A549 (cell line): ENCODE measurements at regions not wholly inside any gene's neighbourhood (a gene's known extent, or its start where the extent isn't known, plus 50 kb on each side); places are given as distances from the start of the nearest gene placed in this dataset.

ENCODE experiments used
- ATAC-seq, 2 experiments: fragments of 200-7000 bp in 1 of 2; fragments of >200 bp in 1 of 2; cut with Nextera tagmentation in 1 of 2; cut with Tn5 transposase in 1 of 2; 3 replicates each; pipeline versions ENCODE4 v1.8.0 to v1.9.1; 2018 to 2020; ENCODE audit warnings: mild to moderate bottlenecking in 1 of 2, moderate library complexity in 1 of 2
- CTCF ChIA-PET: fragments of 300-600 bp; sonication (Branson Sonifier 250); formaldehyde crosslinking; extraction: SDS; loops from one replicate; lab custom pipeline; 2021; ENCODE audit warnings: antibody characterized with exemption, inconsistent platforms; lab: Yijun Ruan, JAX
- POLR2A ChIA-PET: fragments of 350-600 bp; formaldehyde crosslinking; extraction: SDS; loops from one replicate; lab custom pipeline; 2021; ENCODE audit warnings: antibody characterized with exemption, inconsistent platforms; lab: Yijun Ruan, JAX
- DNase-seq, 2 experiments: peaks; one replicate each; pipeline versions ENCODE4 v3.0.0 to v3.0.0-alpha.2; 2011 to 2016; ENCODE audit warnings: low read depth in 1 of 2, low spot score in 1 of 2
- FAIRE-seq: peaks from 2 replicates; lab custom pipeline; 2011; peaks lifted over from hg19 to GRCh38; lab: Jason Lieb, UNC
- H3K27ac ChIP-seq, 2 experiments: fragments of >200 bp; sonication (Bioruptor Twin); formaldehyde crosslinking; 3 replicates each; pipeline ENCODE4 v1.5.1; 2016 to 2017
- H3K4me1 ChIP-seq: fragments of >200 bp; sonication (Bioruptor Twin); formaldehyde crosslinking; 3 replicates; pipeline ENCODE4 v1.6.1; 2016
- H3K4me2 ChIP-seq: fragments of >200 bp; sonication (Bioruptor Twin); formaldehyde crosslinking; 3 replicates; pipeline ENCODE4 v1.6.1; 2016
- H3K4me3 ChIP-seq: fragments of >200 bp; sonication (Bioruptor Twin); formaldehyde crosslinking; 3 replicates; pipeline ENCODE4 v1.5.1; 2016
- H3K9me3 ChIP-seq: fragments of >200 bp; sonication (Bioruptor Twin); formaldehyde crosslinking; 3 replicates; pipeline ENCODE4 v1.6.1; 2016
- BHLHE40 ChIP-seq: IDR thresholded peaks from 2 replicates; pipeline ENCODE4 v1.6.1; 2012; ENCODE audit warnings: low read depth, low read length, inconsistent platforms
- EHMT2 ChIP-seq: fragments of 200-600 bp; sonication (generic); IDR thresholded peaks from 2 replicates; pipeline ENCODE4 v1.6.1; 2016; ENCODE audit warnings: antibody characterized with exemption, low read depth, mild to moderate bottlenecking, moderate library complexity
- HDAC2 ChIP-seq: fragments of 200-600 bp; sonication (generic); IDR thresholded peaks from 2 replicates; pipeline ENCODE4 v1.6.1; 2016
- HOXB13 ChIP-seq: fragments of 250-450 bp; sonication (Bioruptor Pico); IDR thresholded peaks from 2 replicates; pipeline ENCODE4 v1.5.0; 2020; ENCODE audit warnings: low read depth, mild to moderate bottlenecking, moderate library complexity
- JUN ChIP-seq, 2 experiments: fragments of >200 bp; sonication (Bioruptor Twin); formaldehyde crosslinking; IDR thresholded peaks; 2 replicates in 1 of 2; 3 replicates in 1 of 2; pipeline ENCODE4 v1.6.1; 2016 to 2017
- KDM5A ChIP-seq: fragments of 200-600 bp; sonication (generic); IDR thresholded peaks from 2 replicates; pipeline ENCODE4 v1.6.1; 2016; ENCODE audit warnings: antibody characterized with exemption, mild to moderate bottlenecking
- MAFK ChIP-seq: fragments of 450-650 bp; IDR thresholded peaks from 2 replicates; pipeline ENCODE4 v1.6.1; 2014; ENCODE audit not compliant: partially characterized antibody
- NR3C1 ChIP-seq: fragments of >200 bp; sonication (Bioruptor Twin); formaldehyde crosslinking; IDR thresholded peaks from 3 replicates; pipeline ENCODE4 v1.6.1; 2017
- POLR2A ChIP-seq: IDR thresholded peaks from 2 replicates; pipeline ENCODE4 v1.6.1; 2012; ENCODE audit warnings: mild to moderate bottlenecking, low read length
- POLR2AphosphoS2 ChIP-seq: conservative IDR thresholded peaks from 2 replicates; pipeline ENCODE4 v1.6.1; 2012; ENCODE audit warnings: low read length, improper control_type of control experiment, inconsistent platforms
- RAD21 ChIP-seq, 2 experiments: fragments of >200 bp in 1 of 2; sonication (Bioruptor Twin) in 1 of 2; formaldehyde crosslinking in 1 of 2; IDR thresholded peaks in 1 of 2; conservative IDR thresholded peaks in 1 of 2; 2 replicates in 1 of 2; 3 replicates in 1 of 2; pipeline ENCODE4 v1.6.1; 2012 to 2018; ENCODE audit warnings: inconsistent platforms in 1 of 2
- RARB ChIP-seq: fragments of 250-450 bp; sonication (Bioruptor Pico); IDR thresholded peaks from 2 replicates; pipeline ENCODE4 v1.8.0; 2021; ENCODE audit warnings: mild to moderate bottlenecking, moderate library complexity
- RCOR1 ChIP-seq: fragments of 150-350 bp; IDR thresholded peaks from 2 replicates; pipeline ENCODE4 v1.6.1; 2014; ENCODE audit warnings: antibody characterized with exemption, low read length, low read depth
- SMC3 ChIP-seq: fragments of >200 bp; sonication (Bioruptor Twin); formaldehyde crosslinking; IDR thresholded peaks from 3 replicates; pipeline ENCODE4 v1.6.1; 2018; ENCODE audit warnings: inconsistent platforms
- WGBS: methylation state at CpG from one replicate; pipeline ENCODE4 v1.1.6; 2017; ENCODE audit errors: missing lambda C conversion rate; 5-methylcytosine and 5-hydroxymethylcytosine counted together
- TF ChIP-seq, protein P1 (sequence below): fragments of 150-350 bp; IDR thresholded peaks from 2 replicates; pipeline ENCODE4 v1.6.1; 2014; ENCODE audit warnings: low read depth, mild to moderate bottlenecking, low read length
- TF ChIP-seq, protein P2 (sequence below): fragments of 250-450 bp; sonication (Bioruptor Pico); IDR thresholded peaks from 2 replicates; pipeline ENCODE4 v1.5.0; 2020; ENCODE audit warnings: low read depth, mild to moderate bottlenecking, moderate library complexity
- TF ChIP-seq, protein P3 (sequence below): IDR thresholded peaks from 2 replicates; pipeline ENCODE4 v1.6.1; 2012
- TF ChIP-seq, protein P4 (sequence below): fragments of >200 bp; sonication (Bioruptor Twin); formaldehyde crosslinking; IDR thresholded peaks from 3 replicates; pipeline ENCODE4 v1.5.1; 2016
- TF ChIP-seq, protein P5 (sequence below): IDR thresholded peaks from 2 replicates; pipeline ENCODE4 v1.6.1; 2012; ENCODE audit warnings: low read depth, borderline replicate concordance
- TF ChIP-seq, protein P6 (sequence below): fragments of 450-650 bp; IDR thresholded peaks from 2 replicates; pipeline ENCODE4 v1.6.1; 2014; ENCODE audit warnings: antibody characterized with exemption

DNA sequence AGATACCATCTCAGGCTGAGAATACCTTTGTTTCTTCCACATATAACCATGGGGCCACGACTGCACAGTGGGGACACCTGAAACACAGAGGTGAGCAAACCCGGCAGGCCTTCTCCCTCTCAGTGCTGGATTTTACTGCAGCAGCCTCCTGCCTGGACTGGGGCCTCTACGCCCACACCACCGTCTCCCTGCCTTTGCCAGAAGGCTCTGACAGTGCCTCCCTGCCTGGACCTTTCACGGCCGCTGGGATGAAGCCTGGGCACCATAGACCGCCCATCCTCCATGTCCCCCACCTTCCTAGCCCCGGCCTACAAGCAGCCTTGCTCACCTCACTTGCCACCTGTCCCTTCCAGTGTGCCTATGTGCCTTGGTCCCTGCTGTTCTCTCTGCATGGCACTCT lies 214.3 kb downstream of the NFKBIZ start (continued):
- TF ChIP-seq, protein P1, sequence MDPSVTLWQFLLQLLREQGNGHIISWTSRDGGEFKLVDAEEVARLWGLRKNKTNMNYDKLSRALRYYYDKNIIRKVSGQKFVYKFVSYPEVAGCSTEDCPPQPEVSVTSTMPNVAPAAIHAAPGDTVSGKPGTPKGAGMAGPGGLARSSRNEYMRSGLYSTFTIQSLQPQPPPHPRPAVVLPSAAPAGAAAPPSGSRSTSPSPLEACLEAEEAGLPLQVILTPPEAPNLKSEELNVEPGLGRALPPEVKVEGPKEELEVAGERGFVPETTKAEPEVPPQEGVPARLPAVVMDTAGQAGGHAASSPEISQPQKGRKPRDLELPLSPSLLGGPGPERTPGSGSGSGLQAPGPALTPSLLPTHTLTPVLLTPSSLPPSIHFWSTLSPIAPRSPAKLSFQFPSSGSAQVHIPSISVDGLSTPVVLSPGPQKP = no peak
- no peak for TF ChIP-seq RCOR1
- TF ChIP-seq MAFK = no peak
- TF ChIP-seq HDAC2 = no peak
- TF ChIP-seq, protein P2, sequence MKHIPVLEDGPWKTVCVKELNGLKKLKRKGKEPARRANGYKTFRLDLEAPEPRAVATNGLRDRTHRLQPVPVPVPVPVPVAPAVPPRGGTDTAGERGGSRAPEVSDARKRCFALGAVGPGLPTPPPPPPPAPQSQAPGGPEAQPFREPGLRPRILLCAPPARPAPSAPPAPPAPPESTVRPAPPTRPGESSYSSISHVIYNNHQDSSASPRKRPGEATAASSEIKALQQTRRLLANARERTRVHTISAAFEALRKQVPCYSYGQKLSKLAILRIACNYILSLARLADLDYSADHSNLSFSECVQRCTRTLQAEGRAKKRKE (CRISPR knock-in tag) = no peak
- TF ChIP-seq RAD21 (conservative IDR thresholded peaks at IDR 0.05 in 1 of 2, IDR thresholded peaks at IDR 0.05 in 1 of 2) = no peak
- no peak for TF ChIP-seq RARB (CRISPR knock-in tag)
- no peak for TF ChIP-seq SMC3
- TF ChIP-seq, all 56 proteins: peak for 0

DNA sequence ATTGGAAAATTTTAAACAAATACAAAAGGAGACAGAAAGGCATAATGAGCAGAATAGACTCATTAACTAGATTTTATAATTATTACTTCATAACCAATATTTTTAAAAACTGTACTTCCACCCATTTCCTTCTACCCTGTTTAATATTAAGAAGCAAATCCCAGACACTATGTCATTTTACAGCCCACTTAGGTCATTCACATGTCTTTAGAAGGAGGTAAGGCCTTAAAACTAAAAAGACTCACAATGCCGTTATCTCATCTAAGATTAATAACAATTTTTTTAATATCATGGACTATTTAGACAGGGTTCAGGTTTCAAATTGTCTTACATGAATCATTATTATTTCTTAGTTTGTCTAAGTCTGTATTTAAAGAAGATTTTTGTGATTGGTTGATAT lies 217.2 kb downstream of the NFKBIZ start:
- DNase-seq = no peak
- no peak for FAIRE-seq
- TF ChIP-seq, protein P3, sequence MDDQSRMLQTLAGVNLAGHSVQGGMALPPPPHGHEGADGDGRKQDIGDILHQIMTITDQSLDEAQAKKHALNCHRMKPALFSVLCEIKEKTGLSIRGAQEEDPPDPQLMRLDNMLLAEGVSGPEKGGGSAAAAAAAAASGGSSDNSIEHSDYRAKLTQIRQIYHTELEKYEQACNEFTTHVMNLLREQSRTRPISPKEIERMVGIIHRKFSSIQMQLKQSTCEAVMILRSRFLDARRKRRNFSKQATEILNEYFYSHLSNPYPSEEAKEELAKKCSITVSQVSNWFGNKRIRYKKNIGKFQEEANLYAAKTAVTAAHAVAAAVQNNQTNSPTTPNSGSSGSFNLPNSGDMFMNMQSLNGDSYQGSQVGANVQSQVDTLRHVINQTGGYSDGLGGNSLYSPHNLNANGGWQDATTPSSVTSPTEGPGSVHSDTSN = no peak
- TF ChIP-seq RCOR1 (no peak), KDM5A (no peak), NR3C1 (no peak), BHLHE40 (no peak), POLR2A (no peak), JUN (IDR thresholded peaks at IDR 0.05) (no peak), POLR2AphosphoS2 (no peak), HOXB13 (CRISPR knock-in tag) (no peak), EHMT2 (no peak)
- TF ChIP-seq, protein P4, sequence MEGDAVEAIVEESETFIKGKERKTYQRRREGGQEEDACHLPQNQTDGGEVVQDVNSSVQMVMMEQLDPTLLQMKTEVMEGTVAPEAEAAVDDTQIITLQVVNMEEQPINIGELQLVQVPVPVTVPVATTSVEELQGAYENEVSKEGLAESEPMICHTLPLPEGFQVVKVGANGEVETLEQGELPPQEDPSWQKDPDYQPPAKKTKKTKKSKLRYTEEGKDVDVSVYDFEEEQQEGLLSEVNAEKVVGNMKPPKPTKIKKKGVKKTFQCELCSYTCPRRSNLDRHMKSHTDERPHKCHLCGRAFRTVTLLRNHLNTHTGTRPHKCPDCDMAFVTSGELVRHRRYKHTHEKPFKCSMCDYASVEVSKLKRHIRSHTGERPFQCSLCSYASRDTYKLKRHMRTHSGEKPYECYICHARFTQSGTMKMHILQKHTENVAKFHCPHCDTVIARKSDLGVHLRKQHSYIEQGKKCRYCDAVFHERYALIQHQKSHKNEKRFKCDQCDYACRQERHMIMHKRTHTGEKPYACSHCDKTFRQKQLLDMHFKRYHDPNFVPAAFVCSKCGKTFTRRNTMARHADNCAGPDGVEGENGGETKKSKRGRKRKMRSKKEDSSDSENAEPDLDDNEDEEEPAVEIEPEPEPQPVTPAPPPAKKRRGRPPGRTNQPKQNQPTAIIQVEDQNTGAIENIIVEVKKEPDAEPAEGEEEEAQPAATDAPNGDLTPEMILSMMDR = no peak
- TF ChIP-seq, protein P5, sequence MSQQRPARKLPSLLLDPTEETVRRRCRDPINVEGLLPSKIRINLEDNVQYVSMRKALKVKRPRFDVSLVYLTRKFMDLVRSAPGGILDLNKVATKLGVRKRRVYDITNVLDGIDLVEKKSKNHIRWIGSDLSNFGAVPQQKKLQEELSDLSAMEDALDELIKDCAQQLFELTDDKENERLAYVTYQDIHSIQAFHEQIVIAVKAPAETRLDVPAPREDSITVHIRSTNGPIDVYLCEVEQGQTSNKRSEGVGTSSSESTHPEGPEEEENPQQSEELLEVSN = no peak
- TF ChIP-seq, protein P1 = no peak
- TF ChIP-seq, protein P6, sequence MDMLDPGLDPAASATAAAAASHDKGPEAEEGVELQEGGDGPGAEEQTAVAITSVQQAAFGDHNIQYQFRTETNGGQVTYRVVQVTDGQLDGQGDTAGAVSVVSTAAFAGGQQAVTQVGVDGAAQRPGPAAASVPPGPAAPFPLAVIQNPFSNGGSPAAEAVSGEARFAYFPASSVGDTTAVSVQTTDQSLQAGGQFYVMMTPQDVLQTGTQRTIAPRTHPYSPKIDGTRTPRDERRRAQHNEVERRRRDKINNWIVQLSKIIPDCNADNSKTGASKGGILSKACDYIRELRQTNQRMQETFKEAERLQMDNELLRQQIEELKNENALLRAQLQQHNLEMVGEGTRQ = no peak

More for the DNA sequence above, 217.2 kb downstream of the NFKBIZ start:
- ChIA-PET CTCF (no interaction called here), POLR2A (no interaction called here)
- Histone ChIP-seq H3K4me3 (no peak overlapping the region), H3K9me3 (no peaks in the 10 kb centered on the region), H3K4me2 (no peak overlapping the region), H3K4me1 (peaks cover 15% of the 10 kb centered on the region), H3K27ac (no peak overlapping the region)
- ATAC-seq = no peak
- WGBS = 91% methylated on average over 1 of the region's 1 CpG
